HEK293 (cell line): ENCODE measurements at regions not wholly inside any gene's neighbourhood (a gene's known extent, or its start where the extent isn't known, plus 50 kb on each side); places are given as distances from the start of the nearest gene placed in this dataset.

ENCODE experiments used
- CTCF ChIP-seq: fragments of 450-650 bp; formaldehyde crosslinking; IDR thresholded peaks from 2 replicates; pipeline ENCODE4 v1.5.1; 2016; ENCODE audit warnings: missing biosample characterization, missing genetic modification characterization
- KLF8 ChIP-seq: fragments of 450-650 bp; formaldehyde crosslinking; IDR thresholded peaks from 2 replicates; pipeline ENCODE4 v1.5.1; 2016; ENCODE audit warnings: missing biosample characterization, missing genetic modification characterization
- PATZ1 ChIP-seq: fragments of 450-650 bp; formaldehyde crosslinking; IDR thresholded peaks from 2 replicates; pipeline ENCODE4 v1.5.1; 2016; ENCODE audit warnings: missing biosample characterization, missing genetic modification characterization
- YY1 ChIP-seq: fragments of 450-650 bp; formaldehyde crosslinking; IDR thresholded peaks from 2 replicates; pipeline ENCODE4 v1.5.1; 2018; ENCODE audit warnings: missing biosample characterization, missing genetic modification characterization
- ZBTB20 ChIP-seq: fragments of 450-650 bp; formaldehyde crosslinking; IDR thresholded peaks from 2 replicates; pipeline ENCODE4 v1.5.1; 2016; ENCODE audit warnings: missing biosample characterization, missing genetic modification characterization
- ZEB2 ChIP-seq: fragments of 450-650 bp; formaldehyde crosslinking; IDR thresholded peaks from 2 replicates; pipeline ENCODE4 v1.5.1; 2016; ENCODE audit warnings: missing biosample characterization, missing genetic modification characterization
- ZNF138 ChIP-seq: fragments of 450-650 bp; formaldehyde crosslinking; IDR thresholded peaks from 2 replicates; pipeline ENCODE4 v1.5.1; 2016; ENCODE audit warnings: missing biosample characterization, missing genetic modification characterization, borderline replicate concordance
- ZNF174 ChIP-seq: fragments of 450-650 bp; formaldehyde crosslinking; IDR thresholded peaks from 2 replicates; pipeline ENCODE4 v1.5.0; 2017; ENCODE audit warnings: missing biosample characterization, mild to moderate bottlenecking, missing genetic modification characterization
- ZNF184 ChIP-seq: fragments of 450-650 bp; IDR thresholded peaks from 2 replicates; pipeline ENCODE4 v1.5.1; 2018; ENCODE audit warnings: missing biosample characterization, mild to moderate bottlenecking, missing genetic modification characterization
- ZNF354C ChIP-seq: fragments of 450-650 bp; formaldehyde crosslinking; IDR thresholded peaks from 2 replicates; pipeline ENCODE4 v1.5.1; 2016; ENCODE audit warnings: missing biosample characterization, missing genetic modification characterization, low read depth, borderline replicate concordance
- ZNF518A ChIP-seq: fragments of 450-650 bp; formaldehyde crosslinking; conservative IDR thresholded peaks from 2 replicates; pipeline ENCODE4 v1.5.1; 2016; ENCODE audit warnings: low read depth, missing biosample characterization, missing genetic modification characterization
- ZNF792 ChIP-seq: fragments of 450-650 bp; formaldehyde crosslinking; IDR thresholded peaks from 2 replicates; pipeline ENCODE4 v1.5.1; 2016; ENCODE audit warnings: missing biosample characterization, missing genetic modification characterization
- TF ChIP-seq, protein P1 (sequence below): fragments of 450-650 bp; formaldehyde crosslinking; IDR thresholded peaks from 2 replicates; pipeline ENCODE4 v1.5.1; 2016; ENCODE audit warnings: missing biosample characterization, missing genetic modification characterization

GRCh38 chr3:157695586-157695985 lies 192.4 kb upstream of the VEPH1 start:
- TF ChIP-seq CTCF (tag by site-specific recombination): no peak
- TF ChIP-seq YY1 (tag by site-specific recombination): no peak
- TF ChIP-seq ZNF138 (tag by site-specific recombination): no peak
- TF ChIP-seq ZBTB20 (tag by site-specific recombination): no peak
- no peak for TF ChIP-seq ZNF174 (tag by site-specific recombination)
- no peak for TF ChIP-seq ZNF184 (tag by site-specific recombination)
- no peak for TF ChIP-seq PATZ1 (tag by site-specific recombination)
- no peak for TF ChIP-seq ZNF792 (tag by site-specific recombination)
- TF ChIP-seq KLF8 (tag by site-specific recombination): no peak
- no peak for TF ChIP-seq ZNF354C (tag by site-specific recombination)
- no peak for TF ChIP-seq ZNF518A
- no peak for TF ChIP-seq ZEB2 (tag by site-specific recombination)
- TF ChIP-seq, protein P1, sequence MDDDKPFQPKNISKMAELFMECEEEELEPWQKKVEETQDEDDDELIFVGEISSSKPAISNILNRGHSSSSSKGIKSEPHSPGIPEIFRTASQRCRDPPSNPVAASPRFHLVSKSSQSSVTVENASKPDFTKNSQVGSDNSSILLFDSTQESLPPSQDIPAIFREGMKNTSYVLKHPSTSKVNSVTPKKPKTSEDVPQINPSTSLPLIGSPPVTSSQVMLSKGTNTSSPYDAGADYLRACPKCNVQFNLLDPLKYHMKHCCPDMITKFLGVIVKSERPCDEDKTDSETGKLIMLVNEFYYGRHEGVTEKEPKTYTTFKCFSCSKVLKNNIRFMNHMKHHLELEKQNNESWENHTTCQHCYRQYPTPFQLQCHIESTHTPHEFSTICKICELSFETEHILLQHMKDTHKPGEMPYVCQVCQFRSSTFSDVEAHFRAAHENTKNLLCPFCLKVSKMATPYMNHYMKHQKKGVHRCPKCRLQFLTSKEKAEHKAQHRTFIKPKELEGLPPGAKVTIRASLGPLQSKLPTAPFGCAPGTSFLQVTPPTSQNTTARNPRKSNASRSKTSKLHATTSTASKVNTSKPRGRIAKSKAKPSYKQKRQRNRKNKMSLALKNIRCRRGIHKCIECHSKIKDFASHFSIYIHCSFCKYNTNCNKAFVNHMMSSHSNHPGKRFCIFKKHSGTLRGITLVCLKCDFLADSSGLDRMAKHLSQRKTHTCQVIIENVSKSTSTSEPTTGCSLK (tag by site-specific recombination): no peak
